ENCODE measurements at regions not wholly inside any gene's neighbourhood (a gene's known extent, or its start where the extent isn't known, plus 50 kb on each side); places are given as distances from the start of the nearest gene placed in this dataset.
"Not testable (repeated sequence)": the region's sequence is repeated elsewhere in the genome, so short reads cannot be mapped to it uniquely, and the experiment has no call there.

- no peak for DNase-seq (ENCODE audit: low read depth)
- in situ Hi-C loops (cut with HindIII; ENCODE audit: low pct_unique_long_range_greater_than_20kb, low sequenced_read_pairs) = no loop called here
Observed at GRCh38 chr6:117761610-117762009, 86.3 kb downstream of the NUS1 start.

GRCh38 chr6:117771403-117771802 lies 96.1 kb downstream of the NUS1 start:
- no peak for DNase-seq (ENCODE audit: low read depth)
- in situ Hi-C loops (cut with HindIII; ENCODE audit: low pct_unique_long_range_greater_than_20kb, low sequenced_read_pairs) = no loop called here

GRCh38 chr6:117776441-117776840 lies 101.2 kb downstream of the NUS1 start:
- in situ Hi-C loops (cut with HindIII; ENCODE audit: low pct_unique_long_range_greater_than_20kb, low sequenced_read_pairs) = no loop called here
- DNase-seq (ENCODE audit: low read depth) = no peak

GRCh38 chr6:117781550-117781949 lies 106.3 kb downstream of the NUS1 start:
- in situ Hi-C loops (cut with HindIII; ENCODE audit: low pct_unique_long_range_greater_than_20kb, low sequenced_read_pairs) = no loop called here
- DNase-seq (ENCODE audit: low read depth) = no peak

- DNase-seq (ENCODE audit: low read depth) = no peak
- in situ Hi-C loops (cut with HindIII; ENCODE audit: low pct_unique_long_range_greater_than_20kb, low sequenced_read_pairs) = no loop called here
Observed at GRCh38 chr6:117783279-117783678, 108.0 kb downstream of the NUS1 start.

- in situ Hi-C loops (cut with HindIII; ENCODE audit: low pct_unique_long_range_greater_than_20kb, low sequenced_read_pairs) = no loop called here
- DNase-seq (ENCODE audit: low read depth) = no peak
Observed at GRCh38 chr6:117791012-117791411, 115.7 kb downstream of the NUS1 start.

GRCh38 chr6:117795234-117795633 lies 111.8 kb upstream of the SLC35F1 start:
- in situ Hi-C loops (cut with HindIII; ENCODE audit: low pct_unique_long_range_greater_than_20kb, low sequenced_read_pairs) = no loop called here
- no peak for DNase-seq (ENCODE audit: low read depth)

- DNase-seq (ENCODE audit: low read depth); in situ Hi-C loops (cut with HindIII; ENCODE audit: low pct_unique_long_range_greater_than_20kb, low sequenced_read_pairs): not testable (repeated sequence)
Observed at GRCh38 chr6:117798819-117799218, 108.2 kb upstream of the SLC35F1 start.

GRCh38 chr6:117810269-117810668 lies 96.8 kb upstream of the SLC35F1 start:
- DNase-seq (ENCODE audit: low read depth) = no peak

GRCh38 chr6:117817499-117817898 lies 89.6 kb upstream of the SLC35F1 start:
- DNase-seq (ENCODE audit: low read depth) = no peak
- in situ Hi-C loops (cut with HindIII; ENCODE audit: low pct_unique_long_range_greater_than_20kb, low sequenced_read_pairs) = no loop called here

More at GRCh38 chr6:117810269-117810668, 96.8 kb upstream of the SLC35F1 start:
- in situ Hi-C loops (cut with HindIII; ENCODE audit: low pct_unique_long_range_greater_than_20kb, low sequenced_read_pairs) = no loop called here

GRCh38 chr6:117817992-117818391 lies 89.1 kb upstream of the SLC35F1 start:
- no peak for DNase-seq (ENCODE audit: low read depth)
- in situ Hi-C loops (cut with HindIII; ENCODE audit: low pct_unique_long_range_greater_than_20kb, low sequenced_read_pairs) = no loop called here

GRCh38 chr6:117818449-117818848 lies 88.6 kb upstream of the SLC35F1 start:
- no peak for DNase-seq (ENCODE audit: low read depth)
- in situ Hi-C loops (cut with HindIII; ENCODE audit: low pct_unique_long_range_greater_than_20kb, low sequenced_read_pairs) = no loop called here

GRCh38 chr6:117829594-117830319 lies 77.3 kb upstream of the SLC35F1 start:
- in situ Hi-C loops (cut with HindIII; ENCODE audit: low pct_unique_long_range_greater_than_20kb, low sequenced_read_pairs) = no loop called here
- DNase-seq (ENCODE audit: low read depth) = peak; percentile 40

- in situ Hi-C loops (cut with HindIII; ENCODE audit: low pct_unique_long_range_greater_than_20kb, low sequenced_read_pairs) = no loop called here
- DNase-seq (ENCODE audit: low read depth) = no peak
Observed at GRCh38 chr6:117837261-117837660, 69.8 kb upstream of the SLC35F1 start.

GRCh38 chr6:117840541-117840983 lies 66.5 kb upstream of the SLC35F1 start:
- peak; percentile 29 for DNase-seq (ENCODE audit: low read depth)
- in situ Hi-C loops (cut with HindIII; ENCODE audit: low pct_unique_long_range_greater_than_20kb, low sequenced_read_pairs) = no loop called here

- in situ Hi-C loops (cut with HindIII; ENCODE audit: low pct_unique_long_range_greater_than_20kb, low sequenced_read_pairs) = no loop called here
Observed at GRCh38 chr6:117847912-117848311, 59.2 kb upstream of the SLC35F1 start.

GRCh38 chr6:117849087-117849486 lies 58.0 kb upstream of the SLC35F1 start:
- no peak for DNase-seq (ENCODE audit: low read depth)
- in situ Hi-C loops (cut with HindIII; ENCODE audit: low pct_unique_long_range_greater_than_20kb, low sequenced_read_pairs) = no loop called here

More at GRCh38 chr6:117847912-117848311, 59.2 kb upstream of the SLC35F1 start:
- no peak for DNase-seq (ENCODE audit: low read depth)
